GM13977 (cell line): ENCODE measurements at regions not wholly inside any gene's neighbourhood (a gene's known extent, or its start where the extent isn't known, plus 50 kb on each side); places are given as distances from the start of the nearest gene placed in this dataset.

Experiments used
- DNase-seq: peaks from one replicate; pipeline ENCODE4 v3.0.0; 2012; ENCODE audit warnings: low spot score
- CTCF ChIP-seq: IDR thresholded peaks from 2 replicates; pipeline ENCODE4 v1.5.1; 2012; ENCODE audit warnings: mild to moderate bottlenecking, control low read depth; ENCODE audit not compliant: insufficient read depth; ENCODE audit errors: extremely low read depth, missing control alignments
- in situ Hi-C: fragments of 300-500 bp; cut with MboI; formaldehyde crosslinking; loops from one replicate; pipeline ENCODE4 v1.12.0; 2022; ENCODE audit warnings: low sequenced_read_pairs, low pct_unique_long_range_greater_than_20kb, mixed read lengths, inconsistent platforms; ENCODE audit not compliant: unreplicated experiment

- DNase-seq, result no peak
- in situ Hi-C loops, result no loop called here
- no peak for TF ChIP-seq CTCF
Measured at GRCh38 chr20:39691151-39691862, 729.2 kb downstream of the DHX35 start.

DNA sequence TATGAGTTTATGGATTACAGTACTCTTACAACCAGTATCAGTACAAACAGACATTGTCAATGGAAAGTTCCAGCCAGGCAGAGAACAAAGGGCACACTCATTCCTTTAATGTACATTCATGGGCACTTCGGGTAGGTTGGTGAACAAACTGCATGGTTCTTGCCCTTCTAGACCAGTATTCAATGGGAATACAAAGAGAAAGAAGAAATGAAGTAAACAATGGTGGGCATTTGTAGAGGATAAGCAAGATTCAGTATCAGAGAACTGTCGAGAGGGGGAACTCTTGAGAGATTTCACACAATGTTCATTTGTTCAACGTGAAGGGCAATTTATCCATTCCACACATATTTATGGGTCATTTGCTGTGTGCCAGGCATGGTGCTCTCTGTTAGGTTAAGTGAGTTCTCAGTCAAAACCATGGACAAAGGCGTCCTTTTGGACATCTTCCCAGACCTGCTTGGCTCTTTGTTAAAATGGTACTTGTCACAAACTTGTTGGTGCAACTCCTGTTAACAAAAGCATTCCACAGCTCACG is 714.8 kb downstream of the DHX35 start:
- in situ Hi-C loops, result no loop called here
- peak; percentile 22 for DNase-seq

DNA sequence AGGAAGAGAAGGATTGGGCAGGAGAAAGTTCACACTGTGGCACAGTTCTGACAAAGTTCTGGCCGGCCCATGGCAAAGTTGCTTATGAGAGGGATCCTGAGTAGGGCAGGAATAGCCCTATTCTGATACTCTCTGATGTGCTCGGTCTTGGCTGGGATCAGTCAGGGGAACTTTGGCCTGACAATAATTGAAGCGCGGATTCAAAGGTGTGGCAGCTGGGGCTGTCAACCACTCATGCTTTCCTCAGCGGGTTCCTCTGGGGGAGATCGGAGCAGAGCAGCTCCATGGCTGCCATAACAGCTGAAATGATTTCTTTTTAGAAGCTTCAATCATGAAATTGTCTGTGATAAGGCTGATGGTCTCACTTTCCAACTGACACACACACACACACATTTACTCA is 714.1 kb downstream of the DHX35 start:
- in situ Hi-C loops, result no loop called here
- no peak for TF ChIP-seq CTCF
- no peak for DNase-seq

More for the DNA sequence above, 714.8 kb downstream of the DHX35 start:
- TF ChIP-seq CTCF, result peak; percentile 55

- no peak for TF ChIP-seq CTCF
- in situ Hi-C loops, result no loop called here
- DNase-seq, result no peak
Measured at GRCh38 chr20:39674842-39675241, 712.7 kb downstream of the DHX35 start.

DNA sequence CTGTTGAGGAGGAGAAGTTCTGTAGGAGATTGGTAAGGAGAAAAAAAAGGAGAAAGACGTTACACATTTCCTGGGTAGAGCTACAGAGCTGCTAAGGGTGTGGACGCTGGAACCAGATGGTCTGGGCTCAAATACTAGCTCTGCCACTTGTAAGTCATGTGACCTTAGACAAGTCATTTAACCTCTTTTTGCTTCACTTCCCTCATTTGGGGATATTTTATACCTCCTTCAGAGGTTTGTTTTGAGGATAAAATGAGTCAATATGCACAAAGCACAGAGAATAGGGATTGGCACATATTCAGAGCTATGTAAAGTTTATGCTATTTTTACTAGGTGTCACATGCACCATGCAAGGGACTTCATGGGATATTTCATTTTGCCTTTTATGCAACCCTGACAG is 708.8 kb downstream of the DHX35 start:
- TF ChIP-seq CTCF, result no peak
- DNase-seq, result no peak
- in situ Hi-C loops, result no loop called here

GRCh38 chr20:39669659-39670058 is 707.5 kb downstream of the DHX35 start:
- no peak for TF ChIP-seq CTCF
- DNase-seq, result no peak
- in situ Hi-C loops, result no loop called here

GRCh38 chr20:39668038-39668437 is 705.9 kb downstream of the DHX35 start:
- in situ Hi-C loops, result no loop called here
- no peak for TF ChIP-seq CTCF
- no peak for DNase-seq
